ENCODE measurements at regions not wholly inside any gene's neighbourhood (a gene's known extent, or its start where the extent isn't known, plus 50 kb on each side); places are given as distances from the start of the nearest gene placed in this dataset.

GRCh38 chr4:137608085-137608484 lies 75.8 kb upstream of the PCDH18 start:
- H3K4me3 ChIP-seq (ENCODE audit: low read depth, low read length) = no peak overlapping the region
- POLR2A ChIA-PET = no interaction called here
- no peak for DNase-seq (ENCODE audit: low read depth, low spot score)
- TF ChIP-seq CTCF (IDR thresholded peaks at IDR 0.05; ENCODE audit: insufficient read depth, low read length, missing control alignments) = no peak
- CTCF ChIA-PET = no interaction called here

GRCh38 chr4:137602436-137602835 lies 70.1 kb upstream of the PCDH18 start:
- no peak overlapping the region for H3K4me3 ChIP-seq (ENCODE audit: low read depth, low read length)
- no peak for TF ChIP-seq CTCF (IDR thresholded peaks at IDR 0.05; ENCODE audit: insufficient read depth, low read length, missing control alignments)
- ChIA-PET POLR2A (interaction anchor here (0.7 kb wide), 1 partner anchor 10 kb away, joined by 3 read pairs; no protein-coding TSS in a partner anchor), CTCF (interaction anchor here (0.9 to 1.0 kb wide), 2 partner anchors 8 to 11 kb away, joined by 3 to 4 read pairs; no protein-coding TSS in a partner anchor)
- no peak for DNase-seq (ENCODE audit: low read depth, low spot score)

- CTCF ChIA-PET = interaction anchor here (0.9 to 1.0 kb wide), 2 partner anchors 9 to 11 kb away, joined by 3 to 4 read pairs; no protein-coding TSS in a partner anchor
- H3K4me3 ChIP-seq (ENCODE audit: low read depth, low read length) = no peak overlapping the region
- TF ChIP-seq CTCF (IDR thresholded peaks at IDR 0.05; ENCODE audit: insufficient read depth, low read length, missing control alignments) = no peak
- POLR2A ChIA-PET = interaction anchor here (0.7 kb wide), 1 partner anchor 10 kb away, joined by 3 read pairs; no protein-coding TSS in a partner anchor
- no peak for DNase-seq (ENCODE audit: low read depth, low spot score)
Measured at GRCh38 chr4:137601934-137602333, 69.6 kb upstream of the PCDH18 start.

- no peak for TF ChIP-seq CTCF (IDR thresholded peaks at IDR 0.05; ENCODE audit: insufficient read depth, low read length, missing control alignments)
- POLR2A ChIA-PET = no interaction called here
- no peak overlapping the region for H3K4me3 ChIP-seq (ENCODE audit: low read depth, low read length)
- CTCF ChIA-PET = interaction anchor here (1.5 kb wide), 1 partner anchor 10 kb away, joined by 4 read pairs; no protein-coding TSS in a partner anchor
- DNase-seq (ENCODE audit: low read depth, low spot score) = no peak
Measured at GRCh38 chr4:137599734-137600133, 67.4 kb upstream of the PCDH18 start.

- CTCF ChIA-PET = no interaction called here
- POLR2A ChIA-PET = no interaction called here
- H3K4me3 ChIP-seq (ENCODE audit: low read depth, low read length) = no peak overlapping the region
- DNase-seq (ENCODE audit: low read depth, low spot score) = no peak
- no peak for TF ChIP-seq CTCF (IDR thresholded peaks at IDR 0.05; ENCODE audit: insufficient read depth, low read length, missing control alignments)
Measured at GRCh38 chr4:137597752-137598430, 65.6 kb upstream of the PCDH18 start.

GRCh38 chr4:137587796-137588195 lies 55.5 kb upstream of the PCDH18 start:
- H3K4me3 ChIP-seq (ENCODE audit: low read depth, low read length) = no peak overlapping the region
- DNase-seq (ENCODE audit: low read depth, low spot score) = no peak
- POLR2A ChIA-PET = no interaction called here
- no peak for TF ChIP-seq CTCF (IDR thresholded peaks at IDR 0.05; ENCODE audit: insufficient read depth, low read length, missing control alignments)
- CTCF ChIA-PET = no interaction called here
